D341Med (cell line): ENCODE measurements at regions not wholly inside any gene's neighbourhood (a gene's known extent, or its start where the extent isn't known, plus 50 kb on each side); places are given as distances from the start of the nearest gene placed in this dataset.

Experiments used
- DNase-seq: peaks from one replicate; pipeline ENCODE4 v3.0.0; 2012; ENCODE audit warnings: low spot score

GRCh38 chr18:56083523-56084287 is 495.7 kb upstream of the TCF4 start:
- no peak for DNase-seq

- DNase-seq, result no peak
Measured at GRCh38 chr18:56083097-56083521, 495.1 kb upstream of the TCF4 start.

DNA sequence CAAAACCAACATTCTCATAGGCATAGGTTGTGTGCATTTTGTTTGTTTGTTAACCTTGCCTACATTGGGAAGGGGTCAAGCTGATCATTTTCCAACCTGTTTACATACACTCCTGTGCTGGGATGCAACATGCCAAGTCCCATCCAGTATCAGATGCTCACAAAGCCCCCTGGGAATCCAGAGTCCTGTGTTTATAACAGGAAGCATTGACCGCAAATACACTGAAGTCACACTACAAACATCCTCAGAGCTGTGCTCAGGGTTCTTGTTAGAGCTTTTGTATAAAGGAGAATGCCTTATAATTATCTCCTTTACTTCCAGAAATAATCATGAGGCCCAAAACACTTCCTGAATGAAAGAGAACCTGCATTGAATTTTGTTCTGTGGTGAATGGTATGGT is 488.7 kb upstream of the TCF4 start:
- DNase-seq, result no peak

DNA sequence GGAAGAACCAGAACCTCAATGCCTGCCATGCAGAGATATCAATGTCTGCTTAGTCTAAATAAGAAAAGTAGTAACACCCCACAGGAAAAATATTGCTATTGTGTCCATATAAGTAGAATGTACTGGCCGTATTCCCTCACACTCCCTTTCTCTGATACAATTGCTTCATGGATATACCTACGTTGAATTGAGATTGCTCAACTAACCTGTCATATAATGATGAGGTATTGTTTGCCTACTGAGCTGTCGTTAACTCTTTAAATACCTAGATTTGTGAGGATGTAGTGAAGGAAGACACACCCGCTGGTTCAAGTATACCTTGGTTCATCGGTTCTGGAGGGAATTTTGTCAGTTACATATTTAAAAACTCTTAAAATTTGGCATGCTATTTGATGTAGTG is 480.7 kb upstream of the TCF4 start:
- no peak for DNase-seq

- DNase-seq, result no peak
Measured at GRCh38 chr18:56067969-56068671, 480.1 kb upstream of the TCF4 start.

DNA sequence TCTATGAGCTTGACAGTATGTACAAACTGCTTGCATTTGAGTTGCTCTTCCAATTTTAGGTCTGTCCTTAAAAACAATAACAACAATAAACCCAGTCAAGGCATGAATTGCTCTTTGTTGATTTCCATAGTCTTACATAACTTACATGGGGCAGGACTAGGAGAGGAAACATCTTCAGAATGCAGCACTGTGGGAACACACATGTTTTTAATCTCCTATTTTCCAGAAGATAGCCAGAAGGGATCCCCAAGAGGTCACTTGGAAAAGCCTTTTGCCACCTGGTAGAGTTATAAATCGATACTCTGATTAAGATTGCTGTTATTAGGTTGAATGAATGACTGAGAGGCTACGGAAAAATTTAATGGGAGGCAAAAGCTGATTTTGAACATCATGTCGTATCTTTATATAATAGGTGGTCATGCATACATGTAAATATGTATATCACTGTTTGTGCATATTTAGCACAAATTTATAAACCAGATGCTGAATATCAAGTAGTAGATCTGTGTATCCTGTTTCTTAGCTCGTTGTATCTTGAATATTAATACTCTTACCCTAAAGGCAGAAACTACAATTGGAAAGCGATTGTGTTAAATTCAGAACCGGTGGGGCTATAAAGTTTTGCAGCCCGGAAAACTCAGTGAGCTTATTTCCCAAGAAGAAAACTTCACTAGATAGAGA is 479.4 kb upstream of the TCF4 start:
- DNase-seq, result no peak

DNA sequence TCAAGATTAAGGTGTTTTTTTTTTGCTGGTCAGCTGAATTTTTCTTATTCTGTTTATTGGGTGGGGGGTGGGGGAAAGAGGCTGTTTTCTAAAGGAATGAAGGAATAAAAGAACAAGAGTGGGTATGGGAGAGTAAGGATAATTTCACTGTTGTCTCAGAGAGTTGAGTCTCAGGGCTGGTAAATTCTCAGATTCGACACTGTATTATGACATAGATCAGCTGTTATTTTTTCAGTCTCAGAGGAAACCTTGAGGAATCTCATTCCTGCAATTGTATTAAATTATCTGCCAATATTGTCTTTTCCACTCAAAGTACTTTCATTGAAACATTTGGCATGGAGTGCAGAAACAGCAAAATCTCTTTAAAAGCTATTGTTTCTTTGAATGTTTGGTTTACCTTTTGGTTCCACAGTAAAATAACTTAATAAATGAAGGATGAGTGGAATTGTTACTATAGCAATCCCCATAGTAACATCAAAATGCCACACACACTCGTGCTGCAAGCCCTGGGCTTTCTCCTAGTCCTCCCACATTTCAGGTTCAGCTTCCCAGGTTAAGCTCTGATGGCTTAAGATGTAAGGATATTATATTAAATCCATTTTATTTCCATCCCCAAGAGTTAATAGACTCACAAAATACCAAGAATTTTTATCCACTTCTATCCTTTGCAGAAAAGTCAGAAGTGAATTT is 478.7 kb upstream of the TCF4 start:
- no peak for DNase-seq

GRCh38 chr18:56065086-56065485 is 477.1 kb upstream of the TCF4 start:
- DNase-seq, result no peak

DNA sequence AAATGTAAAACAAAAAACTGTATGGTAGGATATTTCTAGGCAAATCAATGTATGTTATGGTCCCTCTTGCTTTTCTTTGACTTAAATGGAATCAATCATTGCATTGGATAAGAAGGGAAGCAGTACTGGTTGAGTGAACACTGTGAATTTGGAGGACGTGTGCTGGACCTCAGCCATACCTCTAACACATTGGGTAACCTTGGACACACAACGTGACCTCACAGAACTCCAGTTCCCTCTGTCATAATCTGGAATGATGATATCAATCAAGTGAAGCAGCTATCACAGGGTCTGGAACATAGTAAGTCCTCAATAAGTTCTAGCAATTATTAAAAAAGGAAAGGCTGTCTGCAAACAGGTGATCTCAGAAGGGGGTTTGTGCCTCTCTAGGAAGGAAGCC is 474.9 kb upstream of the TCF4 start:
- DNase-seq, result no peak

- DNase-seq, result no peak
Measured at GRCh38 chr18:56060967-56061541, 473.1 kb upstream of the TCF4 start.

DNA sequence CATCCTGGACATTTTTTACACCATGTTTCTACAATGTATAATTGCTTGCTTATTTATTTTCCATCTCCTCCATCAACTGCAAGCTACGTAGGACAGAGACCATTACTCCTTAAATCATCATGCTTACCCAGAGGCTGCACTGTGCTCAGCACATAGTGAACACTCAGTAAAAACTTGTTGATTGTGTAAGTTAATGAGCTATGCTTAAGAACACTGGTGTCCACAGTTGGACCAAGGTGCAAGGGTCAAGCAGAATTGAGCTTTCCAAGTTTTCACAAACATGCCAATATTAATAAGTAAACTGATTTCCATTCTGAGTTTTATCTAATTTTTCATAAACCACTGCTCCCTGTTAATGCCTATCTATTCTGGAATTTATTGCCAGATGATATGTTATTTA is 464.2 kb upstream of the TCF4 start:
- DNase-seq, result no peak

GRCh38 chr18:56044239-56044638 is 456.2 kb upstream of the TCF4 start:
- DNase-seq, result no peak

GRCh38 chr18:56043641-56044061 is 455.7 kb upstream of the TCF4 start:
- no peak for DNase-seq

DNA sequence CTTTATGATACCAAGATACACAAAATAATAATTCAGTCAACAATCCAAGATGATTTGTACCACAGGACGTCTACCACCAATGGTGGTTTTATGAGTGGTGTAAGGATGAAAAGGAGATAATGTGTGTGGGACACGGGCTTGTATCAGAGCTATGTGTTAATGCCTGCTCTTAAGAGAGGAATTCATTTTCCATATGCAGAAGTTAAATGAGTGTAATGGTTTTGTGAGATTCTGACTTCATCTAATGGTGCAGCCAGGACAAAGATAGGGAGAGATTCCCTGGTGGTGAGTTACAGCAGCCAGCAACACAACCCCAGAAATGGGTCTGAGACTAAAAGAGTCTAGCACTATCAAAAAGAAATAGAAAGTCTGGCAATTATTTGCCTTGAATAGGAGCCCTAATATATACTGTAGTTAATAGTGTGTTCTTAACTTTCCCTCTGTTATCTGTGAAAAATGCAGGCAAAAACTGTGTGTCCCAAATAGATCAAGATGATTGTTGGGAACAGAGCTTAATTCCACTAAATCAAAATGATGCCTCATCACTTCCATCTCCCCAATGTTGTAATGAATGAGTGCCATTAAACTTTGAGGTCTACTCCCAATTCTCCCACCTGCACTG is 455.0 kb upstream of the TCF4 start:
- no peak for DNase-seq

DNA sequence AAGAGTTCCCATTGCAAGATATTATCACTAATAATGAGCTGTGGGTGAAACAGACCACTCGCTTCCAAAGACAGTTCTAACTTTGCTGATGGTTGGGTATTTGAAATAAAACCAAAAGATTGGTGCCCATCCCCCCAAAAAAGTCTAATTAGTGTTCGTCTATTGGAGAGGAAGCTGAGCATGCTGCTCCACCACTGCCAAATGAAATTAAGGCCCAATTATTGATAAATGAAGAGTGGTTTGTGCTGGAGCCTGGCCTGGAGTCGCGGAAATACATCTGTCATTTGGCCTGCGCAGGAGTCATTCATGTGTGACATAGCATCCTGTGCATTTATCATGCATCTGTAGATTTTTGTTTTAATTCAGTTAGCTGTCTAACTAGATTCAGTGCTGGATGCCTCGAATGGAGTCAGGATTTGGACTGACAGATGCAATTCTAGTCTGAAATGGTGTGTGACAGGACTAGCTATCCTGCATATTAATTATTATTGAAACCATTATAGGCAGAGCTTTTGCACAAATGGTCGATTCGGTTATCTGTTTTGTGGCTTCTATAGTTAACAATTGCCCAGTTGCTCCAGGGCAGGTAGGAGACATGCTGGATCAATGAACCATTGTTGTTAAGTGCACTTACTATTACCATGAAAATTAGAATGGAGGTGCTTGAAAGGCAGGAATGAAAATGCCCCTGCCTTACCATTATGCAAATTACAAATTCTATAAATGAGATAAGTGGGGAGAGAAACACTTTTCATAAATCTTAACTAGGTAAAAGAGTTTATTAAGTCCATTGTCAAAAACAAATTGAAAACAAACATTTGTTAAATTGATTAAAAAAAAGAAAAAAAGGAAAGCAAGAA is 450.4 kb upstream of the TCF4 start:
- no peak for DNase-seq

GRCh38 chr18:56036741-56037140 is 448.7 kb upstream of the TCF4 start:
- no peak for DNase-seq

GRCh38 chr18:56035546-56035945 is 447.6 kb upstream of the TCF4 start:
- no peak for DNase-seq

GRCh38 chr18:56034949-56035348 is 447.0 kb upstream of the TCF4 start:
- DNase-seq, result no peak

DNA sequence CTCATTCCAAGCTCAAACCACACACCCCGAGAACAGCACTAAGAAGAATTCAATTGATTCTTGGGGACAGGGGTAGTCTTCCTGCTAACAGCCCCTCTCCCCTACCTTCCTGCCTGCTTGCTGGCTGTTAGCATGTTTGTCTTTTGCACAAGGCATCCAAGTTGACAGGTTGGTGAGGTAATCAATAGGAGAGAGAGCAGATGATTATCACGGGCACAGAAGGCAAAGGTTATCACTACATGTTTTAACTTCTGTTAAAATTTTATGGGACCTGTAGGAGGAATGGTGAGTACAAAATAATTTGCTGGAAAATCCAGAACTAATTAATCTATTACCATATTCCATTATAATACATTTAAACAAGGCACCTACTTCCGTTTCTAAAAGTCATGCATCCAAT is 442.1 kb upstream of the TCF4 start:
- DNase-seq, result no peak

DNA sequence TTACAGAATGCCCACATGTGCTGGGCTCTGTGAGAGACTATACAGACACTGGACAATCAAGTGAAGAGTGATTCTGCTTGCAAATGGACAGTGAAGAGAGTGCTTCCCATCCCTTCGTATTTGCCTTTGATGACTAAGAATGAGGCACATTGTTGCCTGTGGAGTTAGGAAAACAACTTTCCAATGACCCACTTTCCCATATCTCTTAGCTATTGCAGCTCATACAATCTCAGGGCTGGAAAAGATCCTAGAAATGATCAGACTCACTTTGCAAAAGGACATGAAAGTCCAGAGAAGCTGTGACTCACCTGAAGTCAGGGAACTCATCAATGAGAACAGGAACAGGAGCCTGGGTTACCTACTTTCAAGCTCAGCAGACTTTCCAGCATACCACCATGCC is 440.5 kb upstream of the TCF4 start:
- no peak for DNase-seq

DNA sequence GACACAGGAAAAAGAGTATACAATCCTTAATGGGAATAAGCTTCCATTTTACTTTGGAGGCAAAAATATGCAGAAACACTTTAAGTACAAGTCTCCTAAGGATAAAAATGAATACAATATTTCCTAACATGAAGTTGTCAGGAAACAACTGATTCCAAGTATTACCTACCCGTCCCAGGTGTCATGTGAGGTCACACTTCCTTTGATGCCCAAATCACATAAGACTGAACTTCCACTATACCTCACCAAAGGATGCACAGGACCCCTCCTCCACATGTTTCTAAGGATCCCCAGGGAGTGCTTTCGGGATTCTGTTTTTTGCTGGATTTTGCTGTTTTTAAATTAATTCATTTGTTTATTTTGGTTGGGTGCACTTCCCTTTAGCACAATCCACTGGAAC is 438.5 kb upstream of the TCF4 start:
- no peak for DNase-seq
